HG03565 (cell line): ENCODE measurements at regions not wholly inside any gene's neighbourhood (a gene's known extent, or its start where the extent isn't known, plus 50 kb on each side); places are given as distances from the start of the nearest gene placed in this dataset.
"Not testable (repeated sequence)": the region's sequence is repeated elsewhere in the genome, so short reads cannot be mapped to it uniquely, and the experiment has no call there.

Source experiments
- ATAC-seq: cut with Tn5 transposase; IDR thresholded peaks from one replicate; pipeline ENCODE4 v1.9.1; 2021; ENCODE audit warnings: mild to moderate bottlenecking, moderate library complexity; ENCODE audit not compliant: unreplicated experiment

GRCh38 chr1:146654763-146655162 lies 283.4 kb upstream of the NBPF12 start:
- ATAC-seq = not testable (repeated sequence)

DNA sequence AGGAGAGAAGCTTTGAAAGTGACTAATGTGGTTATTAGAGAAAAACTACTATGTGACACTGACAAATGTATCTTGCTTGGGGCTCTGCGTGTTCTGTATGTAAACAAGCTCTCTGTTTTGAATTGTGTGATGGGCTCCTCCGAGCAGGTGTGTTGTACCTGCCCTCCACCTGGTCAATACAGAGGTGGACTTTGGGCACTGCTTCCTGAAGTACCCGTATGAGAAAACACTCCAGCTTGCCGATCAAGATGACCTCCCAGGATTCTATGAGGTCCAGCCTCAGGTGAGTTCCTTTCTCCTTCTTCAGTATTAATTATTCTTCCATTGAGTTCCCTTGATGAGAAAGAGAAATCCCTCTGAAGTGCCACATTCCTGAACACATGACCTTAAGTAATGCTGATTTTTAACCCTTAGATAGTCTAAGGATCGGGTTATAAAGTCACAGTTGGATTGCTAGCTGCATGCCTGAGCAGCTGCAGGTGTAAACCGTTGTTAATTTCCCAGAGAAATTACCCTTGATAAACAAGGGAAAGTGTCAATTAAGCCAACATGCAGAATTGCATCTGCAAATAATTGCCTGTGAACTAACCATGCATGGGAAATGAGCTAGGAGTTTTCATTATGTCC lies 292.0 kb upstream of the NBPF12 start:
- not testable (repeated sequence) for ATAC-seq

GRCh38 chr1:146641534-146641933 lies 296.6 kb upstream of the NBPF12 start:
- not testable (repeated sequence) for ATAC-seq

GRCh38 chr1:146640671-146641070 lies 297.5 kb upstream of the NBPF12 start:
- ATAC-seq = not testable (repeated sequence)

- not testable (repeated sequence) for ATAC-seq
Observed at GRCh38 chr1:146630302-146630701, 307.8 kb upstream of the NBPF12 start.

GRCh38 chr1:146618582-146618981 lies 319.5 kb upstream of the NBPF12 start:
- ATAC-seq = not testable (repeated sequence)

- not testable (repeated sequence) for ATAC-seq
Observed at GRCh38 chr1:146604681-146605080, 333.4 kb upstream of the NBPF12 start.

- not testable (repeated sequence) for ATAC-seq
Observed at GRCh38 chr1:146600720-146601307, 337.3 kb upstream of the NBPF12 start.

DNA sequence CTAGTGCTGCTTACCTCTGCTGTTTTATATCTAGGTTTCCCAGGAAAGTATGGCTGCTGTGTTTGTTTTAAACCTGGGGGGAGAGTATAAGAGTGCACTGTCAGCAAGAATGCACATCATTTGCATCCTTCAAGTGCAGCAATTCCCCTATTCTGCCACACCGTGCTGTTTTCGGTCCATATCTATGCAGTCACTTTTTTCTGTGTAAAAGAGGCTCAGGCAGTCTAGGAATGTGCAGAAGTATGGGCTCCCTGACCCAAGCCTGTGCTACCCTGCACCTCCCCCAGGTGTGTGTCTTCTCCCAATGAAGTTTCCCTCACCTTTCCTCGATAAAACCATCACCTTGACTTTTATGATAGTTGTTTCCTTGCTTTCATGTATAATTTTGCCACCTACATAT lies 338.2 kb upstream of the NBPF12 start:
- not testable (repeated sequence) for ATAC-seq

DNA sequence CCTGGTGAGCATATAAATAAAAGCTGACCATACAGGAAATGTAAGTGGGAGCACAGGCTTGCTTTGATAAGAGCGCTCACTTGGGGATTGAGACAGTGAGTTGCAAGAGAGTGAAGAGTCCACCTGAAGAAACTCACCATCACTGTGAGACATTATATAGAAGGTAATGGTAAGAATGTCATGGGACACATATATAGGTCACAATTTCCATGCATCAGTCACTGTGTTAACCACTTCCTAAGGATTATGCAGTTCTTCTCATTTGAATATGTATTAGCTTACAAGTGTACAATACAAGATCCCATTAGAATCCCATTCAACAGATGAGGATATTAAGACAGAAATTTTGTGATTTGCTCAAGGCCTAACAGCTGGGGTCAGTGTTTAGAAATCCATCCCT lies 352.4 kb upstream of the NOTCH2NLA start:
- not testable (repeated sequence) for ATAC-seq

DNA sequence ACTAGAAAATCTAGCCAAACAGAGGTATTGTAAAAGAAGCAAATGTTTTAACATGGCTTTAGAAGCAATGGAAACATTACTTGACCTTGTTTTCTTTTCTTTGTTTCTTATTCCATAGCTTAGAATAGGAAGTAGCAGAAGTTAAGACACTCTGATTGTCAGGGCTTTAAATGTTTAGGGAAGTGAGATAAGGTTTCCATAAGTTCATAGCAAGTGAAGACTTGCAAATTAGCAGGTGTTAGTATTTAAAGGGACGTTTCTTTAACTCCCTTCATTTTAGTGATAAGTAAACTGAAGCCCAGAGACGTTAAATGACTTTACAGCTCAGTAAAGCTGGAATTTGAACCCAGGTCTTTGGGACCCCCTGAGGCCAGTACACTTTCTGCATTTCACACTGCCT lies 338.7 kb upstream of the NOTCH2NLA start:
- ATAC-seq = not testable (repeated sequence)

DNA sequence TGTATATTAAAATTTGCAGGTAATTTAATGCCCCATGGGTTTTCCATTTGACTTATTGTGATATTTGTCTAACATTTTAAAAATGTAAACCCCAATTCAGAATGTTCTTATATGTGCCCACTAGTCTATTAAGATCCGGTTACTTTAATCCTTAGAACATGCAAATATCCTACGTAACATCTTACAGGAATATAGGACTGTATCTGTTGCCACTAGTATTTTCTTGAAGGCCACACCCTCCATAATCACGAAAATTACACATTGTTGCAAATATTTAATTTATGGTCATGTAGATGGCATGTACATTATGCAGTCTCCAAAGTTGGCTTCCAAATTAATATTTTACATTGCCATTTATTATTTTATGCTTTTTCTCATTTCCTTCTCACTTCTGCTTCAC lies 329.2 kb upstream of the NOTCH2NLA start:
- ATAC-seq = not testable (repeated sequence)

- not testable (repeated sequence) for ATAC-seq
Observed at GRCh38 chr1:146556405-146556804, 327.6 kb upstream of the NOTCH2NLA start.

- not testable (repeated sequence) for ATAC-seq
Observed at GRCh38 chr1:146552414-146552813, 323.6 kb upstream of the NOTCH2NLA start.

DNA sequence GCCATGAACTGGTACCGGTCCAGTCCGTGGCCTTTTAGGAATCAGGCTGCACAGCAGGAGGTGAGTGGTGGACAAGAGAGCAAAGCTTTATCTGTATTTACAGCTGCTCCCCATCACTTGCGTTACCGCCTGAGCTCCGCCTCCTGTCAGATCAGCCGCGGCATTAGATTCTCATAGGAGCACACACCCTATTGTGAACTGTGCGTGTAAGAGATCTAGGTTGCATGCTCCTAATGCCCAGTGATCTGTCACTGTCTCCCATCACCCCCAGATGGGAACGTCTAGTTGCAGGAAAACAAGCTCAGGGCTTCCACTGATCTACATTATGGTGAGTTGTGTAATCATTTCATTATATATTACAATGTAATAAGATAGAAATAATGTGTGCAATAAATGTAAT lies 319.9 kb upstream of the NOTCH2NLA start:
- ATAC-seq = not testable (repeated sequence)

DNA sequence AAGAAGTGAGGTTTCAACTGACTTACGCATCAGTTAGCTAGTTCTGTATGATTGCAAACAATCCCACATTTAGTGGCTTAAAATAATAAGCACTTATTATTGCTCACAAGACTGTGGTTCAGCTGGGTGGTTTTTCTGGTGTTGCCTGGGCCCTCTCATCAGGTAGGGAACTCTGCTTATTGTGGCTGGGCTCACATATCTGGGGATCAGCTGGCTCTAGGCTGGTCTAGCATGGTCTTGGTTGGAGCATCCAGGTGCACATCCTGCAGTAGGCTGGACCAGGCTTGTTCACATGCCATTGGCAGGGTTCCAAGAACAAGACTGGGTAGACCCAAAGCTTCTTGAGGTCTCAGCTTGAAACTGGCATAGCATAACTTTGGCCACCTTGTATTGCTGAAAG lies 317.4 kb upstream of the NOTCH2NLA start:
- ATAC-seq = not testable (repeated sequence)

GRCh38 chr1:146537775-146538373 lies 309.1 kb upstream of the NOTCH2NLA start:
- not testable (repeated sequence) for ATAC-seq

- peak; percentile 60 for ATAC-seq
Observed at GRCh38 chr1:146536028-146536427, 307.2 kb upstream of the NOTCH2NLA start.

DNA sequence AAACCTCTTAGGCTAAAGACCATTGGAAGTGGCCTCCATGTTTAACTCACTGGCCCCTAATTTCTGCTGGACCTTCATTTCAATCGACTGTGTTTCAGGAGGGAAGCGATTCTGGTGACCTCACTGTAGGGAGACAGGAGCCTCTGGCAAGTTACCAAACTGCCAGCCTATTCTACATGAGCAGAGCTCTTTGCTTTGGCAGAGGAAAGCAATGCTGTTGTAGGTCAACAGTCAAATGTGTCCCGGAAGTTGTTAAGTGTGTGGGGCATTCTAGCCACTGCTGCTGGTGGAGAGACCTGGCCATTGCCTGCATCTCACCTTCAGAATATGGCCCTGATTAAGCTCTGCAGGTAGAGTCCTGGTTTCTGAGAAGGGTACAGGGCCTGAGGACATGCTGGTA lies 306.8 kb upstream of the NOTCH2NLA start:
- ATAC-seq = not testable (repeated sequence)

- not testable (repeated sequence) for ATAC-seq
Observed at GRCh38 chr1:146530958-146531357, 302.1 kb upstream of the NOTCH2NLA start.

DNA sequence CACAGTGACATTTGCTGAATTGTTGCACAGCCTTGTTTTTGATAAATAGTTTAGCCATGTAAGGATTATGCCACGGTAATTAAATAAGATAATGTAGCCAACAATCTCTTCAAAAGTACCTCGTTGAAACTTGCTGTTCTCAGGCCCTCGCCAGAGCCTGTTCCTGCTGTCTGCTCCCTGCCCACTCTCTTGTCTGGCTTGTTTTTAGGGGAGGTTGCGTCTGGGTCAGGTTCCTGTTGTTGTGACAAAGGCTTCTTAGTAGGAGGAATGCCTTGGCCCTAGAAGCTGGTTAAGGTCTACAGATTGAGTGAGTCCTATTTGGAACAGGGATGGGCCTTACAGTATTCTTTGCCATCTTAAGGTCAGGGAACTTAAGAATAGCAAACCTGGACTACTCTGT lies 294.0 kb upstream of the NOTCH2NLA start:
- ATAC-seq = not testable (repeated sequence)

DNA sequence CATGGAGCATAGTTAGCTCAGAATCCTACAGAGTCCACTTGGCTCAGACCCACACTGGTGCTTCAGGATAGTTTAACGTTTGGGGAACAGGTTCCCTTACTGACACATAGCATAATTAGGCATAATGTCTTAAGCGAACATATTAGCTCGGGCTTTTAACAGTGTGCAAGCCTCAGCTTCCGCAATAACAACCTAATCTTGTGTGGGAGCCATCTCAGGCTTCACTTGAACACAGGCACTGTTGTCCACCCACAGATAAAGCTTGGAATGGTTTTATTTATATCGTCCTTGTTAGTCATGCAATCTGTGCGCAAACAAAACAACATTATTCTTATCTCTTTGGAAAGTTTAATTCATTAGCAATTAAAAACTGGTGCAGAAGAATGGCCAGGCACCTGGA lies 293.5 kb upstream of the NOTCH2NLA start:
- not testable (repeated sequence) for ATAC-seq
